ENCODE measurements at regions not wholly inside any gene's neighbourhood (a gene's known extent, or its start where the extent isn't known, plus 50 kb on each side); places are given as distances from the start of the nearest gene placed in this dataset.
"Not testable (repeated sequence)": the region's sequence is repeated elsewhere in the genome, so short reads cannot be mapped to it uniquely, and the experiment has no call there.

GRCh38 chr2:7355781-7356180, 438.6 kb downstream of the RNF144A start:
- intact Hi-C loops (cut with DNase I): no loop called here
- DNase-seq (ENCODE audit: low spot score): no peak

DNA sequence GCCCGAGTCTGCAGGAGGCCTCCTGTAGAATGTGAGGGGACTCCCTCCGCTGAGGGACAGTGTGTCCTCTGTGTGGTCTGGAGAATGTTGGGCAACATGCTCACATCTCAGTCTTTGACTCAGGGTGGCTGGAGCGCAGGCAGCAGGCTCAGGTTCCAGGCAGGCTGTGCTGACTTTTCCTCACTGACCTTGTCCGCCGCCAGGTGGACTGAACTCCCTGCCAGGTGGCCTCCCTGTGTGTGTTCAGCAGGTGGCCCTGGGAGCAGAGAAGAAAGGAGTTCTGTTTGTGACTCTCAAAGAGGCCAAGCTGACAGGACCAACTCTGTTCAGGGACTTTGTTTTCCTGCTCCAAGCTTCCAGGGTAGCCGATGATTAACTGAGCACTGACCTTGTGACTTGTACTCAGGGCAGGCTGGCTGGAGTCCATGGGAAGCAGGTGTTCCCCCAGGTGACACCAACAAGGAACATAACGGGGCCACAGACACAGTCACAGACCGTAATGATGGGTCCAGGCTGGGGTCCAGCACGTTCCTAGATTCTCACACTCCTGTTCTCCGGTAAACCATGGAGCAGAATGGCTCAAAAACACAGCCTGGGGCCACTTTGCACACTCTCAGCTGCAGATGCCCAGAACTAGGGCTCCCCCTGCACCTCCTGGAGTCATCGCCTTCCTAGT, 439.8 kb downstream of the RNF144A start:
- no peak for DNase-seq (ENCODE audit: low spot score)
- intact Hi-C loops (cut with DNase I): no loop called here

DNA sequence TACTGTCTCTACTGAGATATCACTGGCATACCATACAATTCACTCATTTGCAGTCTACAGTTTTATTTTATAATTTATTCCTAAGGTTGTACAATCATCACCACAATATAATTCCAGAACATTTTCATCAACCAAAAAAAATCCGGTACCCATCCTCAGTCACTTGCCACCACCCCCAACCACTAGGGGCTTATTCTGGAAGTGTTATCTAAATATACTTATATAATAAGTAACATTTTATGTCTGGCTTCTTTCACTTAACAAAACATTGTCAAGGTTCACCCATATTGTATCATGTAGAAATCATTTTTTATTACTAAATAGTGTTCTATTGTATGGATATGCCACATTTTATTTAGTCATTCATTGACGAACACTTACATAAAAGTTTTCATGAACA, 440.8 kb downstream of the RNF144A start:
- no peak for DNase-seq (ENCODE audit: low spot score)

GRCh38 chr2:7358865-7359447, 441.7 kb downstream of the RNF144A start:
- DNase-seq (ENCODE audit: low spot score): no peak
- intact Hi-C loops (cut with DNase I): no loop called here

More for the DNA sequence above, 440.8 kb downstream of the RNF144A start:
- intact Hi-C loops (cut with DNase I): no loop called here

DNA sequence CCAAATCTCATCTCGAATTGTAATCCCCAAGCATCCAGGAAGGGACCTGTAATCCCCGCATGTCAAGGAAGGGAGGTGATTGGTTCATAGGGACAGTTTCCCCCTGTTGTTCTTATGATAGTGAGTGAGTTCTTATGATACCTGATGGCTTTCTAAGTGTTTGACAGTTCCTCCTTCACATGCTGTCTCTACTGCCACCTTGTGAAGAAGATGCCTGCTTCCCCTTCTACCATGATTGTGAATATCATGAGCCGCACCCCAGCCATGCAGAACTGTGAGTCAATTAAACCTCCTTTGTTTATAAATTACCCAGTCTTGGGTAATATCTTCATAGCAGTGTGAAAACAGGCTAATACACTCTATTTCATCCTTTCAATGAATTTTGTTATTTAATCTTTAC, 446.7 kb downstream of the RNF144A start:
- intact Hi-C loops (cut with DNase I): no loop called here
- DNase-seq (ENCODE audit: low spot score): no peak

GRCh38 chr2:7368211-7368610, 451.0 kb downstream of the RNF144A start:
- intact Hi-C loops (cut with DNase I): no loop called here
- DNase-seq (ENCODE audit: low spot score): no peak

DNA sequence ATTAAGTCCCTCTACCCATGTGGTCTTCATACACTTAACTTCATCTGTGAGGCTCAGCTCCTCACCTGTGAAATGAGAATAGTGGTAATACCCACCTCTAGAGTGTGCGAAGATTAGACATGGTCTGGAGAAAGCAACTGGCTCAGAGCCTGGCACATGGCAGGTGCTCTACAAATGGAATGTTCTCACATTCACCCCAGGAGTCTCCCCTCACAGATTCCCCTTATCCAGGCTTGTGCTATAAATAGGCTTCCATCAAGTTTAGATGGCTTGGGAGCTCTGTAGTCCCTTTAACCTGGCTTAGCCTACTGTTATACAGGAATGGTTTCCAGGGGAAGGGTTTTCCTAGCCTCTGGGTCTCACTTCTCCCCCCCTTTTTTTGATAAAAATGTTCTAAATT, 455.9 kb downstream of the RNF144A start:
- DNase-seq (ENCODE audit: low spot score): no peak
- intact Hi-C loops (cut with DNase I): no loop called here

GRCh38 chr2:7375901-7376300, 458.7 kb downstream of the RNF144A start:
- intact Hi-C loops (cut with DNase I): no loop called here
- no peak for DNase-seq (ENCODE audit: low spot score)

DNA sequence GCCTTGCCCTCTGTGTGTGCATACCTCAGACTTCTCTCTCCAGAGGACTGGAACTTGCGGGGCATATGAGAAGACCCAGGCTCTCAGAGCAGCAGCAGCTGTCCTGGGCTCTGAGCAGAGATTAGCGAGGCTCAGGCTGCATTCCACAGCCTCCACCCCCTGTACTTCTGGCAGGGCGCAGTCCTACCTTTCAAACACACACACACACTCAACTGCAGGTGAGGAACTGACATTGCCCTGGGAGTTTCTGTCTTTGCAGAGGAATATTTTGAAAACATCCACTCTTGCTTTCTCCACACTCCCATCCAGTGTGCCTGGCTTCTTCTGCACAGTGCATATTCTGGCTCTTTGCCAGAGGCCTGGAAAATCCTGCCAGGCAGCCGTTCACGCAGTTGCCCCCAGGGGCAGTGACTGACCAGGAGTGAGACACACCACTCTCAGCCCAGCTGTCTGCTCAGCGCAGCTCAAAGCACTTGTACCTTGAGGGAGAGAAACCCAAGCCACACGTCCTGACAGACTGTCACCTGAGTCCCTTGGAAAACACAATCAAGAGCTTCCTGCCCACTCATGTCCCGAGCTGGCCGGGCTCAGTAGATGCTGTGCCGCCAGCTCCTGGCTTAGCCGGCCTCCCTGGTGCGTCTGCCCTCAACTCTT, 460.8 kb downstream of the RNF144A start:
- intact Hi-C loops (cut with DNase I): no loop called here
- DNase-seq (ENCODE audit: low spot score): no peak

GRCh38 chr2:7378591-7378990, 461.4 kb downstream of the RNF144A start:
- DNase-seq (ENCODE audit: low spot score): no peak
- intact Hi-C loops (cut with DNase I): no loop called here

GRCh38 chr2:7379799-7380198, 462.6 kb downstream of the RNF144A start:
- no peak for DNase-seq (ENCODE audit: low spot score)
- intact Hi-C loops (cut with DNase I): no loop called here

GRCh38 chr2:7384773-7385349, 467.6 kb downstream of the RNF144A start:
- intact Hi-C loops (cut with DNase I): no loop called here
- DNase-seq (ENCODE audit: low spot score): no peak

- intact Hi-C loops (cut with DNase I): loop anchor here in 1 of 2 donors (5.0 kb wide), 1 partner anchor 1068 kb away; no protein-coding TSS in a partner anchor
- DNase-seq (ENCODE audit: low spot score): not testable (repeated sequence)
Observed at GRCh38 chr2:7390311-7390710, 473.1 kb downstream of the RNF144A start.

- no peak for DNase-seq (ENCODE audit: low spot score)
- intact Hi-C loops (cut with DNase I): loop anchor here in 1 of 2 donors (5.0 kb wide), 1 partner anchor 1070 kb away; no protein-coding TSS in a partner anchor
Observed at GRCh38 chr2:7392076-7392787, 475.0 kb downstream of the RNF144A start.

DNA sequence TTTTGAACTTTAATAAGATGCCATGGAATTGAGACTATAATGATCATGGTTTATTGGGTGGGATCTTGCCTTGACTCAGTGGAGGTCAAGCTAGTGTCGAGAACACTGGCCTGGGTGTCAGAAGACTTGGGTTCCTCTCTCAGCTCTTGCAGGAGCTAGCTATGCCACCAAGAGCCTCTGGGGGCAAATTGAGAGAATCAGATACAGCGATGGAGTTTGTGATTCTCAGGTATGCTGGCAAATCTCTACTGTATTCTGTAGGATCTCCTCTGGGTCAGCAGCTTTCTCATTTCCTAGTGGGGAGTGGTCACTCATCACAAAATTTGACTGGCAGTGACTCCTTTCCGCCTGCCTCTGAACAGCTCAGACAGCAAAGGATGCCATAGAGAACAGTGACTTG, 477.0 kb downstream of the RNF144A start:
- no peak for DNase-seq (ENCODE audit: low spot score)
- intact Hi-C loops (cut with DNase I): loop anchor here in 1 of 2 donors (5.0 kb wide), 1 partner anchor 1072 kb away; no protein-coding TSS in a partner anchor

- no peak for DNase-seq (ENCODE audit: low spot score)
- intact Hi-C loops (cut with DNase I): no loop called here
Observed at GRCh38 chr2:7400628-7401027, 483.4 kb downstream of the RNF144A start.

GRCh38 chr2:7403092-7403775, 486.0 kb downstream of the RNF144A start:
- DNase-seq (ENCODE audit: low spot score): no peak
- intact Hi-C loops (cut with DNase I): no loop called here

DNA sequence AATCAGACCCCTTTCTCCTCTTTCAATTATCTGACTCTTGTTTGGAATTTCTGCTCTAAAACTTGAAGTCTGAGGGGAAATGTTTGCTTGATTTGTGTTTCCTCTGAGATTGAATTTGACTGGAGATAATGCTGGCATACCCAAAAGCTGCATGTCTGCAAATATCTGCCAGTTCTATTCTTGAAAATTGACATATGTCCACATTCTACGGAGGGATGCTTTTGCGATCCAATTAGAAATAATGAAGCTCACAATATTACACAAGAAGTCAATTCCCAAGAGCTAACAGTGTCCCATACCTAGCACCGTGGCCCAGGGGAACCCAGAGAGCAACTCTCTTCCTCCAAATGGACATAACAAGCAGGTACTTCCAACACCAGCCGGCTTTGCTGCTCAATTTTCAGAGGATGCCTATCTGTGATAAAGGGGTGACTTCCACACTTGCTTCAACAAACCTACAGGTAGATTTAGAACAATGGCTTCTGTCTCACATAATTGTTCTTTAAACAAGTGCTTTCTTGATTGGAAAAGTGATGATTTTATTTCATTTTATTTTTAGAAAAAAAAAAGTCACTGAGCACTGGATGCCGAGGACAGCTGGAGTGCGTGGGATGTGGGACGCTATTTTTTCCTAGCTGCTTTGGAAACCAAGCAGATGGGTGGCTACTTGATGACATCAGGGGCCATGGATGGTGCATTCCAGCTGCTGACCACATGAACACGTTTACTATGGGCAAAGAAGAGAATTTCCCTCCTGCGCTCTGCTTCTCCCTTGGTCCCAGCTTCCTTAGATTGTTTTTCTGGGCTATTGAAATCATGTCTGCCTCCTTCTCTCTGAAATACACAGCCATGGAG, 488.9 kb downstream of the RNF144A start:
- DNase-seq (ENCODE audit: low spot score): no peak
- intact Hi-C loops (cut with DNase I): no loop called here
